ENCODE measurements at regions not wholly inside any gene's neighbourhood (a gene's known extent, or its start where the extent isn't known, plus 50 kb on each side); places are given as distances from the start of the nearest gene placed in this dataset.

DNA sequence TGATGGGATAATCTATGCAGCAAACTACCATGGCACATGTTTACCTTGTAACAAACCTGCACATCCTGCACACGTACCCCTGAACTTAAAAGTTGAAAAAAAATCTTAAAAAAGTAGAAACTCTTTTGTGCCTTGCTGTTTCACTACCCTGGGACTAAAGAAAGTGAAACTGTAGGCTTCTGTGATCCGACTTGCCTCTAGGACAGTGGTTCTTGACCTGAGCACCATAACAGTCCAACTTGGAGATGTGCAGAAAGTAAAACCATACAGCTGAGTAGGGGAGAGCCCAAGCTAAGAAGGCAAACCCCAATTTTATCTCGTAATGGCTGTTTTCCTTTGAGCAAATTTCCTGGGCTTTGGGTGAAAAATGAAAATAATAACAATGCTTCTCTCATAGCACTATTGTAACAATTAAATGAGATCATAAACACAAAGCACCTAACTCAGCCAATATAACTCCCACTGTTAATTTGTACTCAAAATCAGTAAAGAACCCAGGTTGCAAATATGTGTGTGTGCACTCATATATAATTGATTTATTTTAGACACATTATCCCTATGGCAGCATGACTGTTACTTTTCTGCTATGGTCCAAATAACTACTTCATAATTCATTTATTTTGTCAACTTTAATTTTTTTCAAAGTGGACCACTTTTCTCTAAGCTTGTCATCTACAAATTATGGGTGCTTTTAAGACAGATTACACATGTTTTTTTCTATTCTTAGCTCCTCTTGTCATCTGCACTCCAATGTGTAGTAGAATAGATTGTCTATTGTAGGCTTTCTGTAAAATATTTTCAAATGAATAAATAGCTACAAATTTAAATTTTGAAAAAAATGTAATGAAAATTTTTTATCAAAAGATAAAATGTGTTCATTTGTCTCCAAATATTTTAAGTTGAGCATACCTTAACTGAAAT, 334.9 kb downstream of the BTG1 start:
- FAIRE-seq: no peak
- Mint-ChIP-seq H3K27me3 (ENCODE audit: low read depth, unreplicated experiment) (no peaks in the 10 kb centered on the region), H3K4me1 (ENCODE audit: low read depth, unreplicated experiment) (no peaks in the 10 kb centered on the region), H3K9me3 (ENCODE audit: unreplicated experiment) (peaks cover 6% of the 10 kb centered on the region), H3K27ac (ENCODE audit: unreplicated experiment) (no peak overlapping the region), H3K36me3 (ENCODE audit: low read depth, unreplicated experiment) (no peaks in the 10 kb centered on the region), H3K4me3 (ENCODE audit: unreplicated experiment) (no peak overlapping the region)
- TF ChIP-seq, protein P1, sequence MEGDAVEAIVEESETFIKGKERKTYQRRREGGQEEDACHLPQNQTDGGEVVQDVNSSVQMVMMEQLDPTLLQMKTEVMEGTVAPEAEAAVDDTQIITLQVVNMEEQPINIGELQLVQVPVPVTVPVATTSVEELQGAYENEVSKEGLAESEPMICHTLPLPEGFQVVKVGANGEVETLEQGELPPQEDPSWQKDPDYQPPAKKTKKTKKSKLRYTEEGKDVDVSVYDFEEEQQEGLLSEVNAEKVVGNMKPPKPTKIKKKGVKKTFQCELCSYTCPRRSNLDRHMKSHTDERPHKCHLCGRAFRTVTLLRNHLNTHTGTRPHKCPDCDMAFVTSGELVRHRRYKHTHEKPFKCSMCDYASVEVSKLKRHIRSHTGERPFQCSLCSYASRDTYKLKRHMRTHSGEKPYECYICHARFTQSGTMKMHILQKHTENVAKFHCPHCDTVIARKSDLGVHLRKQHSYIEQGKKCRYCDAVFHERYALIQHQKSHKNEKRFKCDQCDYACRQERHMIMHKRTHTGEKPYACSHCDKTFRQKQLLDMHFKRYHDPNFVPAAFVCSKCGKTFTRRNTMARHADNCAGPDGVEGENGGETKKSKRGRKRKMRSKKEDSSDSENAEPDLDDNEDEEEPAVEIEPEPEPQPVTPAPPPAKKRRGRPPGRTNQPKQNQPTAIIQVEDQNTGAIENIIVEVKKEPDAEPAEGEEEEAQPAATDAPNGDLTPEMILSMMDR (IDR thresholded peaks at IDR 0.05; ENCODE audit: insufficient read depth, low read depth, low read length): no peak
- TF ChIP-seq EZH2 (IDR thresholded peaks at IDR 0.05; ENCODE audit: insufficient read depth, low read length): no peak
- DNase-seq (ENCODE audit: low read depth): no peak
- no peaks in the 10 kb centered on the region for H3K79me2 ChIP-seq (ENCODE audit: insufficient read depth, low read length)
- no peaks in the 10 kb centered on the region for H3K9me3 ChIP-seq (ENCODE audit: insufficient read depth, low read depth, low read length)
- H3K27ac ChIP-seq (ENCODE audit: low read depth, low read length): no peak overlapping the region
- no peaks in the 10 kb centered on the region for H3K27me3 ChIP-seq (ENCODE audit: insufficient read depth, low read length)
- H3K9ac ChIP-seq (ENCODE audit: low read length): no peak overlapping the region
- no peaks in the 10 kb centered on the region for H3K36me3 ChIP-seq (ENCODE audit: insufficient read depth, low read length)
- no peaks in the 10 kb centered on the region for H3K4me1 ChIP-seq (ENCODE audit: insufficient read depth, low read length)
- no peak overlapping the region for H3K4me2 ChIP-seq (ENCODE audit: low read length)
- H3K4me3 ChIP-seq (ENCODE audit: insufficient read depth, low read depth, low read length): no peak overlapping the region
- no peaks in the 10 kb centered on the region for H4K20me1 ChIP-seq (ENCODE audit: insufficient read depth, low read length)
- no peak overlapping the region for H2AFZ ChIP-seq (ENCODE audit: low read depth, low read length)

DNA sequence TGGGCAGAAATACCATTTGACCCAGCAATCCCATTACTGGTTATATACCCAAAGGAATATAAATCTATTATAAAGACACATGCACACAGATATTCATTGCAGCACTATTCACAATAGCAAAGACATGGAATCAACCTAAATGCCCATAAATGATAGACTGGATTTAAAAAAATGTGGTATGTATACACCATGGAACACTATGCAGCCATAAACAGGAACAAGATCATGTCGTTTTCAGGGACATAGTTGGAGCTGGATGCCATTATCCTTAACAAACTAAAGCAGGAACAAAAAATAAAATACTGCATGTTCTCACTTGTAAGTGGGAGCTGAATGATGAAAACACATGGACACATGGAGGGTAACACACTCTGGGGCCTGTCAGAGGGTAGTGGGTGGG, 335.6 kb downstream of the BTG1 start:
- Histone ChIP-seq H3K27me3 (ENCODE audit: insufficient read depth, low read length) (no peaks in the 10 kb centered on the region), H3K4me1 (ENCODE audit: insufficient read depth, low read length) (peaks cover 4% of the 10 kb centered on the region), H4K20me1 (ENCODE audit: insufficient read depth, low read length) (no peaks in the 10 kb centered on the region), H3K27ac (ENCODE audit: low read depth, low read length) (no peak overlapping the region), H3K79me2 (ENCODE audit: insufficient read depth, low read length) (no peaks in the 10 kb centered on the region), H2AFZ (ENCODE audit: low read depth, low read length) (no peak overlapping the region), H3K9ac (ENCODE audit: low read length) (no peak overlapping the region), H3K4me3 (ENCODE audit: insufficient read depth, low read depth, low read length) (no peak overlapping the region), H3K9me3 (ENCODE audit: insufficient read depth, low read depth, low read length) (no peaks in the 10 kb centered on the region), H3K36me3 (ENCODE audit: insufficient read depth, low read length) (no peaks in the 10 kb centered on the region), H3K4me2 (ENCODE audit: low read length) (no peak overlapping the region)
- FAIRE-seq (no peak), DNase-seq (ENCODE audit: low read depth) (no peak)
- H3K27me3 Mint-ChIP-seq (ENCODE audit: low read depth, unreplicated experiment): no peaks in the 10 kb centered on the region
- no peak overlapping the region for H3K27ac Mint-ChIP-seq (ENCODE audit: unreplicated experiment)
- H3K9me3 Mint-ChIP-seq (ENCODE audit: unreplicated experiment): peaks cover 9% of the 10 kb centered on the region
- no peak overlapping the region for H3K4me3 Mint-ChIP-seq (ENCODE audit: unreplicated experiment)
- TF ChIP-seq, protein P1 (IDR thresholded peaks at IDR 0.05; ENCODE audit: insufficient read depth, low read depth, low read length): no peak
- no peak for TF ChIP-seq EZH2 (IDR thresholded peaks at IDR 0.05; ENCODE audit: insufficient read depth, low read length)
- H3K36me3 Mint-ChIP-seq (ENCODE audit: low read depth, unreplicated experiment): no peaks in the 10 kb centered on the region
- H3K4me1 Mint-ChIP-seq (ENCODE audit: low read depth, unreplicated experiment): no peaks in the 10 kb centered on the region

DNA sequence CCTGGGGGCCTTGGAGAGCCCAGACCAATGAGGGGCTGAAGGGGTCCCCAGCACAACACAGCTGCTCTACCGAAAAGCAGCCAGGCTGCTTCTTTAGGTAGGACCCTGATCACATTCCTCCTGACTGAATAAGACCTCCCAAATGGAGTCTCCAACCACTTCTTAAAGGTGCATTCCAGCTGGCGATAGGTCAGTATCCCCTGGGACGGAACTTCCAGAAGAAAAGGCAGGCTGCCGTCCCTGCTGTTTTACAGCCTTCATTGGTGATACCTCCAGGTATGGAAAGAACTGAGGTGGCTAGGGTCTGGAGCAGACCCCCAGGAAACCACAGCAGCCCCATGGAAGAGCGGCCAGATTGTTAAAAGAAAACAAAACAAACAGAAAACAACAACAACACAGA, 340.6 kb downstream of the BTG1 start:
- H2AFZ ChIP-seq (ENCODE audit: low read depth, low read length): no peak overlapping the region
- no peak overlapping the region for H3K4me3 Mint-ChIP-seq (ENCODE audit: unreplicated experiment)
- no peaks in the 10 kb centered on the region for H3K36me3 Mint-ChIP-seq (ENCODE audit: low read depth, unreplicated experiment)
- no peak overlapping the region for H3K9ac ChIP-seq (ENCODE audit: low read length)
- no peak for FAIRE-seq
- peaks cover 9% of the 10 kb centered on the region for H3K9me3 Mint-ChIP-seq (ENCODE audit: unreplicated experiment)
- H3K9me3 ChIP-seq (ENCODE audit: insufficient read depth, low read depth, low read length): no peaks in the 10 kb centered on the region
- TF ChIP-seq, protein P1 (IDR thresholded peaks at IDR 0.05; ENCODE audit: insufficient read depth, low read depth, low read length): no peak
- no peak for TF ChIP-seq EZH2 (IDR thresholded peaks at IDR 0.05; ENCODE audit: insufficient read depth, low read length)
- no peaks in the 10 kb centered on the region for H4K20me1 ChIP-seq (ENCODE audit: insufficient read depth, low read length)
- no peaks in the 10 kb centered on the region for H3K36me3 ChIP-seq (ENCODE audit: insufficient read depth, low read length)
- H3K27me3 ChIP-seq (ENCODE audit: insufficient read depth, low read length): no peaks in the 10 kb centered on the region
- H3K4me3 ChIP-seq (ENCODE audit: insufficient read depth, low read depth, low read length): no peak overlapping the region
- no peaks in the 10 kb centered on the region for H3K79me2 ChIP-seq (ENCODE audit: insufficient read depth, low read length)
- H3K27me3 Mint-ChIP-seq (ENCODE audit: low read depth, unreplicated experiment): no peaks in the 10 kb centered on the region
- peak overlapping the region; percentile 52 for H3K27ac ChIP-seq (ENCODE audit: low read depth, low read length)
- H3K4me1 ChIP-seq (ENCODE audit: insufficient read depth, low read length): peaks cover 12% of the 10 kb centered on the region
- H3K27ac Mint-ChIP-seq (ENCODE audit: unreplicated experiment): no peak overlapping the region
- DNase-seq (ENCODE audit: low read depth): no peak
- peak overlapping the region; percentile 68 for H3K4me2 ChIP-seq (ENCODE audit: low read length)
- H3K4me1 Mint-ChIP-seq (ENCODE audit: low read depth, unreplicated experiment): no peaks in the 10 kb centered on the region
